ENCODE measurements at regions not wholly inside any gene's neighbourhood (a gene's known extent, or its start where the extent isn't known, plus 50 kb on each side); places are given as distances from the start of the nearest gene placed in this dataset.

GRCh38 chr21:28431527-28432200 lies 561.0 kb downstream of the LTN1 start:
- no peaks in the 10 kb centered on the region for H3K4me1 ChIP-seq (ENCODE audit: control extremely low read depth in 1 of 4, control insufficient read depth in 4 of 4, insufficient read depth in 4 of 4, low read length in 3 of 4)
- ChIA-PET CTCF (interaction anchor here (1.1 kb wide), 1 partner anchor 20 kb away, joined by 3 read pairs; no protein-coding TSS in a partner anchor), POLR2A (no interaction called here)
- H3K27me3 ChIP-seq (replicated peaks in 2 of 5; ENCODE audit: control insufficient read depth in 4 of 5, insufficient read depth in 5 of 5, low read length in 4 of 5) = no peaks in the 10 kb centered on the region
- no peak overlapping the region for H3K4me3 ChIP-seq (ENCODE audit: control insufficient read depth in 1 of 7, extremely low read depth in 1 of 7, insufficient read depth in 4 of 7, low read depth in 2 of 7, low read length in 6 of 7)
- WGBS (ENCODE audit: insufficient coverage) = 97% methylated on average over 5 of the region's 5 CpGs
- no peak for DNase-seq
- H3K36me3 ChIP-seq (ENCODE audit: control insufficient read depth in 4 of 4, insufficient read depth in 4 of 4, low read length in 3 of 4) = no peaks in the 10 kb centered on the region
- no peak overlapping the region for H3K27ac ChIP-seq (ENCODE audit: insufficient read depth in 1 of 2, low read depth in 1 of 2, low read length in 2 of 2, poor library complexity in 1 of 2, severe bottlenecking in 2 of 2)
- H3K9me3 ChIP-seq (ENCODE audit: control extremely low read depth in 1 of 5, control insufficient read depth in 4 of 5, insufficient read depth in 2 of 5, low read depth in 1 of 5, low read length in 4 of 5) = no peaks in the 10 kb centered on the region

- CTCF ChIA-PET = interaction anchor here (1.1 kb wide), 1 partner anchor 19 kb away, joined by 3 read pairs; no protein-coding TSS in a partner anchor
- Histone ChIP-seq H3K27ac (ENCODE audit: insufficient read depth in 1 of 2, low read depth in 1 of 2, low read length in 2 of 2, poor library complexity in 1 of 2, severe bottlenecking in 2 of 2) (no peak overlapping the region), H3K27me3 (replicated peaks in 2 of 5; ENCODE audit: control insufficient read depth in 4 of 5, insufficient read depth in 5 of 5, low read length in 4 of 5) (no peaks in the 10 kb centered on the region), H3K36me3 (ENCODE audit: control insufficient read depth in 4 of 4, insufficient read depth in 4 of 4, low read length in 3 of 4) (no peaks in the 10 kb centered on the region), H3K4me1 (ENCODE audit: control extremely low read depth in 1 of 4, control insufficient read depth in 4 of 4, insufficient read depth in 4 of 4, low read length in 3 of 4) (no peaks in the 10 kb centered on the region), H3K4me3 (ENCODE audit: control insufficient read depth in 1 of 7, extremely low read depth in 1 of 7, insufficient read depth in 4 of 7, low read depth in 2 of 7, low read length in 6 of 7) (no peak overlapping the region), H3K9me3 (ENCODE audit: control extremely low read depth in 1 of 5, control insufficient read depth in 4 of 5, insufficient read depth in 2 of 5, low read depth in 1 of 5, low read length in 4 of 5) (no peaks in the 10 kb centered on the region)
- POLR2A ChIA-PET = no interaction called here
- DNase-seq = no peak
- WGBS (ENCODE audit: insufficient coverage) = no CpG with 5 or more reads among the region's 2 CpGs
Observed at GRCh38 chr21:28431022-28431421, 561.7 kb downstream of the LTN1 start.

- DNase-seq = no peak
- H3K4me3 ChIP-seq (ENCODE audit: control insufficient read depth in 1 of 7, extremely low read depth in 1 of 7, insufficient read depth in 4 of 7, low read depth in 2 of 7, low read length in 6 of 7) = no peak overlapping the region
- no peak overlapping the region for H3K27ac ChIP-seq (ENCODE audit: insufficient read depth in 1 of 2, low read depth in 1 of 2, low read length in 2 of 2, poor library complexity in 1 of 2, severe bottlenecking in 2 of 2)
- no CpG with 5 or more reads among the region's 2 CpGs for WGBS (ENCODE audit: insufficient coverage)
- ChIA-PET POLR2A (no interaction called here), CTCF (no interaction called here)
- H3K4me1 ChIP-seq (ENCODE audit: control extremely low read depth in 1 of 4, control insufficient read depth in 4 of 4, insufficient read depth in 4 of 4, low read length in 3 of 4) = no peaks in the 10 kb centered on the region
- H3K27me3 ChIP-seq (replicated peaks in 2 of 5; ENCODE audit: control insufficient read depth in 4 of 5, insufficient read depth in 5 of 5, low read length in 4 of 5) = no peaks in the 10 kb centered on the region
- H3K9me3 ChIP-seq (ENCODE audit: control extremely low read depth in 1 of 5, control insufficient read depth in 4 of 5, insufficient read depth in 2 of 5, low read depth in 1 of 5, low read length in 4 of 5) = no peaks in the 10 kb centered on the region
- H3K36me3 ChIP-seq (ENCODE audit: control insufficient read depth in 4 of 4, insufficient read depth in 4 of 4, low read length in 3 of 4) = no peaks in the 10 kb centered on the region
Observed at GRCh38 chr21:28429161-28429560, 563.5 kb downstream of the LTN1 start.

- ChIA-PET POLR2A (no interaction called here), CTCF (no interaction called here)
- Histone ChIP-seq H3K27ac (ENCODE audit: insufficient read depth in 1 of 2, low read depth in 1 of 2, low read length in 2 of 2, poor library complexity in 1 of 2, severe bottlenecking in 2 of 2) (no peak overlapping the region), H3K4me1 (ENCODE audit: control extremely low read depth in 1 of 4, control insufficient read depth in 4 of 4, insufficient read depth in 4 of 4, low read length in 3 of 4) (no peaks in the 10 kb centered on the region), H3K9me3 (ENCODE audit: control extremely low read depth in 1 of 5, control insufficient read depth in 4 of 5, insufficient read depth in 2 of 5, low read depth in 1 of 5, low read length in 4 of 5) (no peaks in the 10 kb centered on the region), H3K4me3 (ENCODE audit: control insufficient read depth in 1 of 7, extremely low read depth in 1 of 7, insufficient read depth in 4 of 7, low read depth in 2 of 7, low read length in 6 of 7) (no peak overlapping the region), H3K36me3 (ENCODE audit: control insufficient read depth in 4 of 4, insufficient read depth in 4 of 4, low read length in 3 of 4) (no peaks in the 10 kb centered on the region), H3K27me3 (replicated peaks in 2 of 5; ENCODE audit: control insufficient read depth in 4 of 5, insufficient read depth in 5 of 5, low read length in 4 of 5) (no peaks in the 10 kb centered on the region)
- no peak for DNase-seq
- WGBS (ENCODE audit: insufficient coverage) = no CpG with 5 or more reads among the region's 1 CpG
Observed at GRCh38 chr21:28427394-28428022, 565.2 kb downstream of the LTN1 start.

GRCh38 chr21:28426545-28426944 lies 566.1 kb downstream of the LTN1 start:
- DNase-seq = no peak
- no peak overlapping the region for H3K4me3 ChIP-seq (ENCODE audit: control insufficient read depth in 1 of 7, extremely low read depth in 1 of 7, insufficient read depth in 4 of 7, low read depth in 2 of 7, low read length in 6 of 7)
- no peak overlapping the region for H3K27ac ChIP-seq (ENCODE audit: insufficient read depth in 1 of 2, low read depth in 1 of 2, low read length in 2 of 2, poor library complexity in 1 of 2, severe bottlenecking in 2 of 2)
- no peaks in the 10 kb centered on the region for H3K27me3 ChIP-seq (replicated peaks in 2 of 5; ENCODE audit: control insufficient read depth in 4 of 5, insufficient read depth in 5 of 5, low read length in 4 of 5)
- ChIA-PET POLR2A (no interaction called here), CTCF (no interaction called here)
- H3K36me3 ChIP-seq (ENCODE audit: control insufficient read depth in 4 of 4, insufficient read depth in 4 of 4, low read length in 3 of 4) = no peaks in the 10 kb centered on the region
- no peaks in the 10 kb centered on the region for H3K4me1 ChIP-seq (ENCODE audit: control extremely low read depth in 1 of 4, control insufficient read depth in 4 of 4, insufficient read depth in 4 of 4, low read length in 3 of 4)
- H3K9me3 ChIP-seq (ENCODE audit: control extremely low read depth in 1 of 5, control insufficient read depth in 4 of 5, insufficient read depth in 2 of 5, low read depth in 1 of 5, low read length in 4 of 5) = no peaks in the 10 kb centered on the region

GRCh38 chr21:28423521-28424190 lies 569.0 kb downstream of the LTN1 start:
- Histone ChIP-seq H3K9me3 (ENCODE audit: control extremely low read depth in 1 of 5, control insufficient read depth in 4 of 5, insufficient read depth in 2 of 5, low read depth in 1 of 5, low read length in 4 of 5) (no peaks in the 10 kb centered on the region), H3K27ac (ENCODE audit: insufficient read depth in 1 of 2, low read depth in 1 of 2, low read length in 2 of 2, poor library complexity in 1 of 2, severe bottlenecking in 2 of 2) (no peak overlapping the region), H3K27me3 (replicated peaks in 2 of 5; ENCODE audit: control insufficient read depth in 4 of 5, insufficient read depth in 5 of 5, low read length in 4 of 5) (no peaks in the 10 kb centered on the region), H3K4me3 (ENCODE audit: control insufficient read depth in 1 of 7, extremely low read depth in 1 of 7, insufficient read depth in 4 of 7, low read depth in 2 of 7, low read length in 6 of 7) (no peak overlapping the region), H3K36me3 (ENCODE audit: control insufficient read depth in 4 of 4, insufficient read depth in 4 of 4, low read length in 3 of 4) (no peaks in the 10 kb centered on the region), H3K4me1 (ENCODE audit: control extremely low read depth in 1 of 4, control insufficient read depth in 4 of 4, insufficient read depth in 4 of 4, low read length in 3 of 4) (no peaks in the 10 kb centered on the region)
- DNase-seq = no peak
- CTCF ChIA-PET = no interaction called here
- POLR2A ChIA-PET = no interaction called here
- no CpG with 5 or more reads among the region's 3 CpGs for WGBS (ENCODE audit: insufficient coverage)

Measured in common myeloid progenitor, CD34-positive (primary cell).